HTR-8/SVneo (cell line): ENCODE measurements at regions not wholly inside any gene's neighbourhood (a gene's known extent, or its start where the extent isn't known, plus 50 kb on each side); places are given as distances from the start of the nearest gene placed in this dataset.

Experiments
- DNase-seq: peaks from one replicate; pipeline ENCODE4 v3.0.0; 2011; ENCODE audit warnings: low spot score, mixed read lengths; ENCODE audit not compliant: insufficient read length
- FAIRE-seq: peaks from 2 replicates; lab custom pipeline; 2011; peaks lifted over from hg19 to GRCh38; lab: Jason Lieb, UNC

- no peak for DNase-seq
- no peak for FAIRE-seq
Measured at GRCh38 chr1:81071072-81071858, 729.5 kb upstream of the ADGRL2 start.

- DNase-seq (no peak), FAIRE-seq (no peak)
Measured at GRCh38 chr1:81069856-81070255, 730.9 kb upstream of the ADGRL2 start.

- FAIRE-seq = no peak
- no peak for DNase-seq
Measured at GRCh38 chr1:81068726-81069125, 732.0 kb upstream of the ADGRL2 start.

GRCh38 chr1:81053826-81054225, 746.9 kb upstream of the ADGRL2 start:
- DNase-seq (no peak), FAIRE-seq (no peak)

GRCh38 chr1:81052162-81052561, 748.6 kb upstream of the ADGRL2 start:
- DNase-seq (no peak), FAIRE-seq (no peak)

GRCh38 chr1:81050390-81050789, 750.3 kb upstream of the ADGRL2 start:
- FAIRE-seq = no peak
- no peak for DNase-seq

GRCh38 chr1:81044708-81045107, 756.0 kb upstream of the ADGRL2 start:
- DNase-seq (no peak), FAIRE-seq (no peak)

- FAIRE-seq (no peak), DNase-seq (no peak)
Measured at GRCh38 chr1:81042225-81042624, 758.5 kb upstream of the ADGRL2 start.

- DNase-seq (no peak), FAIRE-seq (no peak)
Measured at GRCh38 chr1:81034291-81034690, 766.4 kb upstream of the ADGRL2 start.

- no peak for FAIRE-seq
- no peak for DNase-seq
Measured at GRCh38 chr1:81032973-81033425, 767.7 kb upstream of the ADGRL2 start.

GRCh38 chr1:81032374-81032773, 768.4 kb upstream of the ADGRL2 start:
- no peak for DNase-seq
- FAIRE-seq = no peak

GRCh38 chr1:81030441-81030840, 770.3 kb upstream of the ADGRL2 start:
- no peak for FAIRE-seq

GRCh38 chr1:81029266-81029665, 771.5 kb upstream of the ADGRL2 start:
- DNase-seq (no peak), FAIRE-seq (no peak)

More at GRCh38 chr1:81030441-81030840, 770.3 kb upstream of the ADGRL2 start:
- no peak for DNase-seq

- FAIRE-seq = no peak
Measured at GRCh38 chr1:81023187-81023724, 777.5 kb upstream of the ADGRL2 start.

GRCh38 chr1:81021134-81021533, 779.6 kb upstream of the ADGRL2 start:
- DNase-seq (no peak), FAIRE-seq (no peak)

More at GRCh38 chr1:81023187-81023724, 777.5 kb upstream of the ADGRL2 start:
- no peak for DNase-seq

GRCh38 chr1:81020506-81020905, 780.2 kb upstream of the ADGRL2 start:
- FAIRE-seq = no peak
- no peak for DNase-seq

GRCh38 chr1:81010126-81010525, 790.6 kb upstream of the ADGRL2 start:
- FAIRE-seq (no peak), DNase-seq (no peak)

GRCh38 chr1:81008293-81008692, 792.4 kb upstream of the ADGRL2 start:
- no peak for FAIRE-seq
- no peak for DNase-seq

GRCh38 chr1:81007024-81007423, 793.7 kb upstream of the ADGRL2 start:
- no peak for DNase-seq
- FAIRE-seq = no peak

GRCh38 chr1:81006502-81006901, 794.2 kb upstream of the ADGRL2 start:
- DNase-seq (no peak), FAIRE-seq (no peak)

GRCh38 chr1:81004011-81004410, 796.7 kb upstream of the ADGRL2 start:
- DNase-seq (no peak), FAIRE-seq (no peak)

- DNase-seq (no peak), FAIRE-seq (no peak)
Measured at GRCh38 chr1:80994934-80995333, 805.8 kb upstream of the ADGRL2 start.
